ENCODE measurements at regions not wholly inside any gene's neighbourhood (a gene's known extent, or its start where the extent isn't known, plus 50 kb on each side); places are given as distances from the start of the nearest gene placed in this dataset.

DNA sequence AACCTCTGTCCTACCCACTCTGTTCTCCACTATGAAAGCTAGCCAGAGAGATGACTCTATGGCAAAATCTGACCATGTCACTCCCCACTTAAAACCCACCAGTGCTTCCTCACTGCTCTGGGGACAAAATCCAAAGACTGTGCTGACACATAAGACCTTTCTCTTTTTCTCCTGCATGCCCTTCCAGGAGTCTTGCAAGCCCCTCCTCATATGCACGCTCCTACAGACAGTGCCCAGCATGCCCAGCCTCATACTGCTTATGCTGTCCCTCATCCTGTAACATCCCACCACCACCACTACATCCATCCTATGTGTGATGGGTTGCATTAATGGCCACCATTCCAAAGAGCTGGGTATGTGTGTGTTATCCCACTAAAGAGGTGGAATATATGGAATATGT, 118.3 kb downstream of the BUD13 start:
- no peak for TF ChIP-seq POLR2A (IDR thresholded peaks at IDR 0.05)
- TF ChIP-seq, protein P1, sequence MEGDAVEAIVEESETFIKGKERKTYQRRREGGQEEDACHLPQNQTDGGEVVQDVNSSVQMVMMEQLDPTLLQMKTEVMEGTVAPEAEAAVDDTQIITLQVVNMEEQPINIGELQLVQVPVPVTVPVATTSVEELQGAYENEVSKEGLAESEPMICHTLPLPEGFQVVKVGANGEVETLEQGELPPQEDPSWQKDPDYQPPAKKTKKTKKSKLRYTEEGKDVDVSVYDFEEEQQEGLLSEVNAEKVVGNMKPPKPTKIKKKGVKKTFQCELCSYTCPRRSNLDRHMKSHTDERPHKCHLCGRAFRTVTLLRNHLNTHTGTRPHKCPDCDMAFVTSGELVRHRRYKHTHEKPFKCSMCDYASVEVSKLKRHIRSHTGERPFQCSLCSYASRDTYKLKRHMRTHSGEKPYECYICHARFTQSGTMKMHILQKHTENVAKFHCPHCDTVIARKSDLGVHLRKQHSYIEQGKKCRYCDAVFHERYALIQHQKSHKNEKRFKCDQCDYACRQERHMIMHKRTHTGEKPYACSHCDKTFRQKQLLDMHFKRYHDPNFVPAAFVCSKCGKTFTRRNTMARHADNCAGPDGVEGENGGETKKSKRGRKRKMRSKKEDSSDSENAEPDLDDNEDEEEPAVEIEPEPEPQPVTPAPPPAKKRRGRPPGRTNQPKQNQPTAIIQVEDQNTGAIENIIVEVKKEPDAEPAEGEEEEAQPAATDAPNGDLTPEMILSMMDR (IDR thresholded peaks at IDR 0.05 in 4 of 5, conservative IDR thresholded peaks at IDR 0.05 in 1 of 5) = no peak

All from gastrocnemius medialis (tissue), 4 donors.